Heart left ventricle (tissue), 16 donors: ENCODE measurements at regions not wholly inside any gene's neighbourhood (a gene's known extent, or its start where the extent isn't known, plus 50 kb on each side); places are given as distances from the start of the nearest gene placed in this dataset.

Experiments
- ATAC-seq, 4 donors: fragments of 200-7000 bp; cut with Tn5 transposase; one replicate each; pipeline ENCODE4 v1.9.1; 2020 to 2022; ENCODE audit warnings: moderate library complexity in 4 of 4, mild to moderate bottlenecking in 3 of 4, moderate number of reproducible peaks in 1 of 4
- DNase-seq, 5 donors: peaks; one replicate each; pipeline ENCODE4 v3.0.0-alpha.2; 2020
- H3K27ac ChIP-seq, 12 donors: fragments of 200-600 bp; sonication (generic) in 4 of 12; one replicate each; pipeline versions ENCODE4 v1.5.0 to v1.8.0; 2016 to 2022; ENCODE audit warnings: mild to moderate bottlenecking in 2 of 12
- H3K27me3 ChIP-seq, 9 donors: fragments of 200-600 bp; sonication (generic) in 2 of 9; one replicate each; pipeline versions ENCODE4 v1.5.1 to v1.8.0; 2016 to 2022; ENCODE audit warnings: mild to moderate bottlenecking in 3 of 9
- H3K36me3 ChIP-seq, 9 donors: fragments of 200-600 bp; sonication (generic) in 2 of 9; one replicate each; pipeline versions ENCODE4 v1.5.0 to v1.8.0; 2018 to 2022; ENCODE audit warnings: mild to moderate bottlenecking in 2 of 9
- H3K4me1 ChIP-seq, 12 donors: fragments of 200-600 bp; sonication (generic) in 4 of 12; one replicate each; pipeline versions ENCODE4 v1.5.0 to v1.8.0; 2016 to 2022; ENCODE audit warnings: mild to moderate bottlenecking in 3 of 12
- H3K4me3 ChIP-seq, 12 donors: fragments of 200-600 bp; sonication (generic) in 4 of 12; one replicate each; pipeline versions ENCODE4 v1.5.0 to v1.8.0; 2017 to 2022; ENCODE audit warnings: mild to moderate bottlenecking in 9 of 12, moderate library complexity in 4 of 12
- H3K9me3 ChIP-seq, 12 donors: fragments of 200-600 bp; sonication (generic) in 4 of 12; one replicate each; pipeline versions ENCODE4 v1.5.0 to v1.8.0; 2016 to 2022; ENCODE audit warnings: mild to moderate bottlenecking in 1 of 12
- POLR2A ChIP-seq, 2 donors: fragments of 450-650 bp; IDR thresholded peaks; one replicate each; pipeline ENCODE4 v1.6.1; 2017; ENCODE audit warnings: antibody characterized with exemption in 2 of 2, mild to moderate bottlenecking in 2 of 2, moderate library complexity in 2 of 2
- WGBS, 4 donors: extraction: QIAGEN DNeasy Blood & Tissue Kit in 2 of 4; methylation state at CpG; one replicate each; pipeline versions ENCODE4 v1.1.5 to v1.1.7; 2013 to 2018; 5-methylcytosine and 5-hydroxymethylcytosine counted together
- intact Hi-C, 10 donors: fragments of 100-400 bp; cut with DNase I; formaldehyde crosslinking; loops; one replicate each; pipeline versions ENCODE4 v1.11.1 to v1.14.2; 2022
- TF ChIP-seq, protein P1 (sequence below), 12 donors: fragments of 200-600 bp; sonication (generic) in 4 of 12; IDR thresholded peaks; one replicate each; pipeline versions ENCODE4 v1.5.0 to v1.8.0; 2018 to 2022; ENCODE audit warnings: antibody characterized with exemption in 12 of 12, mild to moderate bottlenecking in 5 of 12
- donor health status: ischemic (EF 13 %, LVEDD 7.1; RV severe dilation, severe dysfunction).
- donor health status: healthy with polysubstance abuse.
- donor health status: DM: no; HTN: yes; CAD: no.
- donor health status: DM: no; HTN: no; CAD: no.
- donor health status: ischemic (EF 25% LVEDD 6.9; RV normal size, moderate dysfunction).
- donor health status: ischemic (EF 25% LVEDD 5.7; RV mildly dilated, moderate dysfunction).
- donor health status: healthy.
- donor health status: DM: yes; HTN: yes; CAD: no.
- donor health status: ischemic (EF 35%, LVEDD 5.7; RV mildly dilated, moderate dysfunction).
- donor health status: nonischemic (EF 11% LVEDD 7.7; RV severe dilation, severe dysfunction).
- donor health status: DM: yes; HTN: yes; CAD: no.
- donor health status: PGD.
- donor health status: ischemic (EF 29% LVEDD 5.4; RV normal size, mild dysfunction).
- donor health status: nonischemic (EF 23%, LVEDD 6.1; RV moderate dilation, normal function).

DNA sequence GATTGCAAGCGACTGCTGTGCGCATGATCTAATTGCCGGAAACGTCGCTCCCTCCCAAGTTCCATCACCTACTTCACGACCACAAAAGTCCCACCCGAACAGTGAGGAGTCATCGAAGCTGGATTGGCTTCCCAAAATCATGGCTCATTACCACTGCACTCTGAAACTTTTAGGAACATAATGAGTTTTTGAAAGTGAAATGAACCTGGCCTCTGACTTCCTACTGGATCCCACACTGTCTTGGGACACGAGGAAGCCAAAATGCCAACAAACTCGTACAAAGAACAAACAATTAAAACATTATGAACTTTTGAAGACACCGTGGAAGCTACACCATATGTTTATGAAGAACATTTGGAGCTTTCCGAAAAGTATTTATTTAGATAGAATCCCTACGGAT lies 334.8 kb upstream of the TMPO start:
- Histone ChIP-seq H3K4me1 (peaks cover 0 to 12% (median 0%) of the 10 kb centered on the region in 12 donors), H3K27me3 (no peaks in the 10 kb centered on the region), H3K36me3 (no peaks in the 10 kb centered on the region), H3K9me3 (no peaks in the 10 kb centered on the region), H3K4me3 (no peak overlapping the region), H3K27ac (no peak overlapping the region)
- WGBS, 4 donors = 76 to 84% (median 80%) methylated on average over 13 of the region's 13 CpGs
- intact Hi-C loops = no loop called here
- no peak for DNase-seq
- no peak for ATAC-seq
- no peak for TF ChIP-seq POLR2A (IDR thresholded peaks at IDR 0.05)

DNA sequence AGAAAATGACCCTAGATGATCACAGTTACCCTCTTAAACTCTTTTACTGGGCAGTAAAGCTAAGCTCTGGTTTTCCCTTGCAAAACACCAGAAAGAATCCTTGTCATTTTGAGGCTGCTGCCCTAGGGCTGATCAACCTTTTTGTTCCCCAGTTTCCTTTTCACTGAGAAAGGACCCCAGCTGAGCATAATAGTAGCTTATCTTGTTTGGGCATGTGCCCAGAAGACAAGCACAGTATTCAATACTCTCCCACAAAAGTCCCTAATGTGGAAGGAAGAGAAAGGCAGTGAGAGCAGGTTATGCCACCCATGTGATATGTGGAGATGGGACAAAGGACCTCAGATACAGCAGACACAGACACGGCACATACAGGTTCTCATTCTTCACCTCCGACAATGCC lies 332.6 kb upstream of the TMPO start:
- no peak for TF ChIP-seq POLR2A (IDR thresholded peaks at IDR 0.05)
- TF ChIP-seq, protein P1, sequence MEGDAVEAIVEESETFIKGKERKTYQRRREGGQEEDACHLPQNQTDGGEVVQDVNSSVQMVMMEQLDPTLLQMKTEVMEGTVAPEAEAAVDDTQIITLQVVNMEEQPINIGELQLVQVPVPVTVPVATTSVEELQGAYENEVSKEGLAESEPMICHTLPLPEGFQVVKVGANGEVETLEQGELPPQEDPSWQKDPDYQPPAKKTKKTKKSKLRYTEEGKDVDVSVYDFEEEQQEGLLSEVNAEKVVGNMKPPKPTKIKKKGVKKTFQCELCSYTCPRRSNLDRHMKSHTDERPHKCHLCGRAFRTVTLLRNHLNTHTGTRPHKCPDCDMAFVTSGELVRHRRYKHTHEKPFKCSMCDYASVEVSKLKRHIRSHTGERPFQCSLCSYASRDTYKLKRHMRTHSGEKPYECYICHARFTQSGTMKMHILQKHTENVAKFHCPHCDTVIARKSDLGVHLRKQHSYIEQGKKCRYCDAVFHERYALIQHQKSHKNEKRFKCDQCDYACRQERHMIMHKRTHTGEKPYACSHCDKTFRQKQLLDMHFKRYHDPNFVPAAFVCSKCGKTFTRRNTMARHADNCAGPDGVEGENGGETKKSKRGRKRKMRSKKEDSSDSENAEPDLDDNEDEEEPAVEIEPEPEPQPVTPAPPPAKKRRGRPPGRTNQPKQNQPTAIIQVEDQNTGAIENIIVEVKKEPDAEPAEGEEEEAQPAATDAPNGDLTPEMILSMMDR (IDR thresholded peaks at IDR 0.05) = no peak
- no peaks in the 10 kb centered on the region for H3K27me3 ChIP-seq
- WGBS, 4 donors = 83 to 100% (median 91%) methylated on average over 2 of the region's 2 CpGs
- intact Hi-C loops = no loop called here
- ATAC-seq (no peak), DNase-seq (no peak)
- H3K27ac ChIP-seq = no peak overlapping the region
- no peaks in the 10 kb centered on the region for H3K36me3 ChIP-seq
- no peak overlapping the region for H3K4me3 ChIP-seq
- H3K4me1 ChIP-seq = peaks cover 0 to 3% (median 0%) of the 10 kb centered on the region in 12 donors
- H3K9me3 ChIP-seq = no peaks in the 10 kb centered on the region

DNA sequence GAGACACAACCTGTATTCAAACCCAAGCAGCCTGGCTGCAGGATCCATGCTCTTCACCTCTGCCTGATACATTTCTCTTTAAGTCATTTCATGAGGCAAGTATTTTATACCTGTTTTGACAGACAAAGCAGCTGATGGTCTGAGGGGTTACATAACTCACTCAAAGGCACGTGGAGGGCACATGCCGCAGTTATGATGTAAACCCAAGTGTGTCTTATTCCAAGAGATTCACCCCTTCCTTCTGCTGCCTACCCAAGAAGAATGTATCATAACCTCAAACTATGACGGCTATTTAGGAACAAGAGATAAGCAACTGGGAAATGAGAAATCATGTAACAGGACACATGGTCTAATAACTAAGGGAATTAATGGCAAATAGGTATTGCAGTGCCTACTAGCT lies 329.8 kb upstream of the TMPO start:
- Histone ChIP-seq H3K36me3 (no peaks in the 10 kb centered on the region), H3K27me3 (no peaks in the 10 kb centered on the region), H3K27ac (no peak overlapping the region), H3K9me3 (no peaks in the 10 kb centered on the region), H3K4me3 (no peak overlapping the region), H3K4me1 (no peaks in the 10 kb centered on the region)
- no peak for ATAC-seq
- intact Hi-C loops = no loop called here
- TF ChIP-seq POLR2A (IDR thresholded peaks at IDR 0.05) = no peak
- TF ChIP-seq, protein P1 (IDR thresholded peaks at IDR 0.05) = no peak
- no peak for DNase-seq
- 58 to 64% (median 62%) methylated on average over 3 of the region's 3 CpGs for WGBS, 4 donors

DNA sequence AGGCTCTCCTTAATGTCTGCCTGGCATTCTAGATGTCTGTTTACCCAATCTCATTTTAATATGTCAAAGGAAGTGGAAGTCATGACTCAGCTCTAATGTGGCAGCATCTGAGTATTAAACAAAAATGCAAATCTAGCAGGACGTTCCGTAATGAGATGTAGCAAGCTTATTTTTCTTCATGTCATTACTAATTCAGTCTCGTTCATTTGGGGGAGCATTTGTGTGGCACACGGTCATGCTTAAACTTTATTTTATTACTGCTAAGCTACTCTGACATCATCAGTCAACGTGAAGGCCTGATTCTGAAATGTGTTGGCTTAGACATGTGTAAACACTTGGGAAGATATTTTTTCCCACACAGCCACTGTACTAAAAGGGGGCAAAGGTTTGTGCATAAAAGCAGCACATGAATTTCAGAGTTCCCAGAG lies 326.7 kb upstream of the TMPO start:
- DNase-seq = no peak
- H3K36me3 ChIP-seq = no peaks in the 10 kb centered on the region
- intact Hi-C loops = no loop called here
- no peak for ATAC-seq
- no peaks in the 10 kb centered on the region for H3K9me3 ChIP-seq
- TF ChIP-seq, protein P1 (IDR thresholded peaks at IDR 0.05) = no peak
- TF ChIP-seq POLR2A (IDR thresholded peaks at IDR 0.05) = no peak
- no peak overlapping the region for H3K4me3 ChIP-seq
- no peaks in the 10 kb centered on the region for H3K27me3 ChIP-seq
- H3K27ac ChIP-seq = no peak overlapping the region
- H3K4me1 ChIP-seq = no peaks in the 10 kb centered on the region
- 63 to 74% (median 73%) methylated on average over 5 of the region's 5 CpGs for WGBS, 4 donors

DNA sequence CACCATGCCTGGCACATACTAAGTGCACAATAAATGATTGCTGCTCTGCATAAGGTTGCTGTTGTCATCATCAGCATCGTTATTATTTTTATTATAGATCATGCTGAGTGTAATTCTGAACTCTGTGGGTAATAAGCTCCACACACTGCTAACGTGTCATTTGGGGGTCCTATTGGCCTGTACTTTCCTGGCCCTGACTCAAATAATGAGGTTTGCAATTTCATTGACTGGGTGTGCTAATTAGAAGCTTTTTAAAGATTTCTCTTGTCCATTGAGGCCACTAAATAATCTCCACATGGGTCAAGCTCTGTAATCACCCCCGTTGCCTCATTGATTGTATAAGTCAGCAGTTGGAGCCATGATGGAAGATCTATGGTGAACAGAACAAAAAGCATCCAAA lies 320.8 kb upstream of the TMPO start:
- Histone ChIP-seq H3K27ac (no peak overlapping the region), H3K4me1 (no peaks in the 10 kb centered on the region), H3K36me3 (no peaks in the 10 kb centered on the region), H3K9me3 (no peaks in the 10 kb centered on the region), H3K27me3 (no peaks in the 10 kb centered on the region), H3K4me3 (no peak overlapping the region)
- intact Hi-C loops = no loop called here
- TF ChIP-seq, protein P1 (IDR thresholded peaks at IDR 0.05) = no peak
- TF ChIP-seq POLR2A (IDR thresholded peaks at IDR 0.05) = no peak
- DNase-seq (no peak), ATAC-seq (no peak)
- 84 to 93% (median 87%) methylated on average over 3 of the region's 3 CpGs for WGBS, 4 donors
